ENCODE measurements at regions not wholly inside any gene's neighbourhood (a gene's known extent, or its start where the extent isn't known, plus 50 kb on each side); places are given as distances from the start of the nearest gene placed in this dataset.

DNA sequence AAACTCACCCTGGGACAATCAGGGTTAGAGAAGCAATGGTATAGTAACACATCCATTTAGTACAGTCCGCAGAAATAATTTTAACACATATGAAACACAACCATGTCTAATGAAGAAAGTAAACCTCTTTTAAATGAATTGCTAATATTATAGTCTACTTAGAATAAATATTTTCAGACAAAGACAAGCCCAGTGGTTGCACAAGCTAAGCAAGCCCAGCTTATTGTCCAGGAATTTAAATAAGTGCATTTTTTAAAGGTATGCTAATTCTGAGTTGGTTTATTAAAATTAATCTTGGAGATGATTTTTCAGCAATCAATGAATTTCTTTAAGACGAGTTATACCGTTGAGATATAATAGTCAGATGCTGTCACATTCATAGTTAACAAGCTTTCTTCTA lies 118.8 kb upstream of the BLID start:
- no peak overlapping the region for H3K4me3 ChIP-seq (ENCODE audit: low read depth, poor library complexity, severe bottlenecking)
- intact Hi-C loops (cut with DNase I; ENCODE audit: low total_unique reads), result no loop called here
- no peak for TF ChIP-seq POLR2A (IDR thresholded peaks at IDR 0.05)
- TF ChIP-seq, protein P1, sequence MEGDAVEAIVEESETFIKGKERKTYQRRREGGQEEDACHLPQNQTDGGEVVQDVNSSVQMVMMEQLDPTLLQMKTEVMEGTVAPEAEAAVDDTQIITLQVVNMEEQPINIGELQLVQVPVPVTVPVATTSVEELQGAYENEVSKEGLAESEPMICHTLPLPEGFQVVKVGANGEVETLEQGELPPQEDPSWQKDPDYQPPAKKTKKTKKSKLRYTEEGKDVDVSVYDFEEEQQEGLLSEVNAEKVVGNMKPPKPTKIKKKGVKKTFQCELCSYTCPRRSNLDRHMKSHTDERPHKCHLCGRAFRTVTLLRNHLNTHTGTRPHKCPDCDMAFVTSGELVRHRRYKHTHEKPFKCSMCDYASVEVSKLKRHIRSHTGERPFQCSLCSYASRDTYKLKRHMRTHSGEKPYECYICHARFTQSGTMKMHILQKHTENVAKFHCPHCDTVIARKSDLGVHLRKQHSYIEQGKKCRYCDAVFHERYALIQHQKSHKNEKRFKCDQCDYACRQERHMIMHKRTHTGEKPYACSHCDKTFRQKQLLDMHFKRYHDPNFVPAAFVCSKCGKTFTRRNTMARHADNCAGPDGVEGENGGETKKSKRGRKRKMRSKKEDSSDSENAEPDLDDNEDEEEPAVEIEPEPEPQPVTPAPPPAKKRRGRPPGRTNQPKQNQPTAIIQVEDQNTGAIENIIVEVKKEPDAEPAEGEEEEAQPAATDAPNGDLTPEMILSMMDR (IDR thresholded peaks at IDR 0.05), result no peak
- DNase-seq (ENCODE audit: low spot score in 2 of 2), result no peak
- 74 to 80% methylated on average over 3 of the region's 3 CpGs for WGBS, 2 donors

DNA sequence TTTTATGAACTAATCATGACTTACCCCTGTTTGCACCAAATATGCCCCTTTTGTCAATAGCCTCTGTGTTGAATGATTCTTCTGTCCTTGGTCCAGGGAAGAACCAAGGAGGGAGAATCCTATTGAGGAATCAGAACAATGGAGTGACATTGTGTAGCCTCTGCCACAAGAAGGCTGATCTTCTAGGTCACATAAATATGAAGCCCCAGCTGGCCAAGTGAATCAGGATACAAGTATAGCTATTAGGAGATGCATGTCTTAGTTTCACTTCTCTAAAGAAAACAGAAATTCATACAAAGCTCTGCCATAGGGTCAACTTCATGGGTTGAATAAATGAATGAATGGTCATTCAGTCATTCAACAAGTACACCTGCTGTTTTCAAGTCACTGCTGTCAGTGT lies 118.2 kb upstream of the BLID start:
- intact Hi-C loops (cut with DNase I; ENCODE audit: low total_unique reads), result no loop called here
- no peak for TF ChIP-seq POLR2A (IDR thresholded peaks at IDR 0.05)
- no peak overlapping the region for H3K4me3 ChIP-seq (ENCODE audit: low read depth, poor library complexity, severe bottlenecking)
- DNase-seq (ENCODE audit: low spot score in 2 of 2), result no peak

DNA sequence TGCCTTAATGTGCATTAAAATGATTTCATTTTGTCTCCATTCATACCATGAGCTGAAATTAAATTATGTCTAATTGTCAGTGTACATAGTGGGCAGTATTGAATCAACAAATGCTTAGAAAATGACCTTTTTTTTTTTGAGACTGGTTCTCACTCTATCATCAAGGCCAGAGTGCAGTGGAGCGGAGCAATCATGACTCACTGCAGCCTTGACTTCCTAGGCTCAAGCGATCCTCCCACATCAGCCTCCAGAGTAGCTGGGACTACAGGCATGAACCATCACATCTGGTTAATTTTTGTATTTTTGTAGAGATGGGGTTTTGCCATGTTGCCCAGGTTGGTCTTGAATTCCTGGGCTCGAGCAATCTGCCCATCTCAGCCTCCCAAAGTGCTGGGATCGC lies 117.0 kb upstream of the BLID start:
- 88 to 92% methylated on average over 4 of the region's 4 CpGs for WGBS, 2 donors
- no peak for DNase-seq (ENCODE audit: low spot score in 2 of 2)
- intact Hi-C loops (cut with DNase I; ENCODE audit: low total_unique reads), result no loop called here
- TF ChIP-seq, protein P1 (IDR thresholded peaks at IDR 0.05), result no peak
- TF ChIP-seq POLR2A (IDR thresholded peaks at IDR 0.05), result no peak
- H3K4me3 ChIP-seq (ENCODE audit: low read depth, poor library complexity, severe bottlenecking), result no peak overlapping the region

DNA sequence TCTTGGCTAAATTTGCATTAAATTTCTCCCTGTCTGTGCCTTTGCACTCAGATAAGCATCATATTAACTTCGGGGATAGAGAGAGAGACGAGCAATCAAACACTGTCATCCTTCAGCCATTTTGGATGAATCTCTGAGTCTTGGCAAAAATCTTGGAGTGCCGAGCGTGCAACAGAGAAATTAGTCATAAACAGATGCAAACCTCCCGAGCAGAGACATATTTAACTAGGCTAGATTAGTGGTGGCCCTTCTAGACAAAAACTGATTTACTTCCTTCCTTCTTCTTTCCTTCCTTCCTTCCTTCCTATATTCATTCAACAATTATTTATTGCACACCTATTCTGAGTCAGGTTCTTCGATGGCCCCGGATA lies 114.4 kb upstream of the BLID start:
- TF ChIP-seq, protein P1 (IDR thresholded peaks at IDR 0.05), result no peak
- TF ChIP-seq POLR2A (IDR thresholded peaks at IDR 0.05), result no peak
- H3K4me3 ChIP-seq (ENCODE audit: low read depth, poor library complexity, severe bottlenecking), result no peak overlapping the region
- DNase-seq (ENCODE audit: low spot score in 2 of 2), result no peak
- intact Hi-C loops (cut with DNase I; ENCODE audit: low total_unique reads), result no loop called here
- 46 to 69% methylated on average over 7 of the region's 7 CpGs for WGBS, 2 donors

DNA sequence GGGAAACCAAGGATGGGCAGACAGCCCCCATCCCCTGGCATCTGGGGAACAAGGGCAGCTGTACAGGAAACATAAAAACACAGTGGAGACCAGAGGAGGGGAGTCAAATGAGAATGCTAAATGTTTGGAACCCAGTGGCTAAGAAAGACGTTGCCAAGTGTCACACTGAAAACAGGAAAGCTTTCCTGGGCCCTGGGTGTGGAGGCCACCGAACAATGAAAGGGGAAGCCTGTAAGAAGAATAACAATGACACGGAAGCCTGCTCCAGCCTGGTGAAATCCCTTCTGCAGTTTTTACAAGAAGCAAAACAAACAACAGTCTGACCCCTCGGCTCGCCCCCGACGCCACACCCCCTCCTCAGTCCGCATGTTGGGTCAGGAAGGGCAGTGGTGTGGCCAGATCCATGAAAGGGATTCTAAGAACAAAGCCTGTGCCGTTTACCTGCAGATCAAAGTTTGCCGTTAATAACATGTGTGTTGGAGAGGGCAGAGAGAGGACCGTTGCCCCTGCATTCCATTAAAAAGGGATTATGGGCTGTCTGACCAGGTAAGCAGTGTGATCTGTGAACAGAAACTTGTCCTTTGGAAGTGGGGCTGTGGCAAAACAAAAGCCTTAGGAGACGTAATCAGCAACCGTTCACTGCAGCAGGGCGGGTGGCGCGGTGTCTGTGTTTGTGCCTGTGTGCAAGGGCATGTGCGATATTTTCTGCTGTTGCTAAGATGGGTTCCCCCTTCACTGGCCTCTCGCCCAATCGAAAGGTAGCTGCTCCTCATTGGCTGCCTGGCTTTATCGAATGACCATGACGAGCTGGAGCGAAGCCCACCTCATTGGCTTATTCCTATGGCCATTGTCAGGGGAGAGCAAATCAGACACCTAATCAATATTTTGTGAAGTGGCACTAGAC lies 113.7 kb upstream of the BLID start:
- no peak for DNase-seq (ENCODE audit: low spot score in 2 of 2)
- no peak overlapping the region for H3K4me3 ChIP-seq (ENCODE audit: low read depth, poor library complexity, severe bottlenecking)
- no peak for TF ChIP-seq POLR2A (IDR thresholded peaks at IDR 0.05)
- TF ChIP-seq, protein P1 (IDR thresholded peaks at IDR 0.05), result no peak
- intact Hi-C loops (cut with DNase I; ENCODE audit: low total_unique reads), result no loop called here
- WGBS, 2 donors, result 54 to 61% methylated on average over 22 of the region's 22 CpGs

DNA sequence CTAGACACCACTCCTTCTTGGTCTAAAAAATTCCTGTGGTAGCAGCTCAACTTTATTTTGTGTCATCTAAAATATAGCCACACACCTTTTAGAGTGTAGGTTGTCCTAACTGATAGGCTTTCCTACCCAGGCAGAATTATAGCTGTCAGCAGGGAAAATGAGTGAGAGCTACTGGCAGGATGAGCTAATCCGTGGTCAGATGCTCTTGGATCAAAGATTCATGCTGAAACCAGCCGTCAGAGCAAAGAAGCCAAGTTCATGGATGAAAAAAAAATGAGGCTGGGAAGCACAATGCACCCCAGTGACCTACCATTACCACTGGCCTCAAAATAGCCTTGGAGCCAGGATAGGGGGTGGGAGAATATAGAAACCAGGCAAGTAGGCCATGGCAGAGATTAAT lies 113.1 kb upstream of the BLID start:
- TF ChIP-seq, protein P1 (IDR thresholded peaks at IDR 0.05), result no peak
- no peak for TF ChIP-seq POLR2A (IDR thresholded peaks at IDR 0.05)
- H3K4me3 ChIP-seq (ENCODE audit: low read depth, poor library complexity, severe bottlenecking), result no peak overlapping the region
- DNase-seq (ENCODE audit: low spot score in 2 of 2), result no peak
- intact Hi-C loops (cut with DNase I; ENCODE audit: low total_unique reads), result no loop called here
- WGBS, 2 donors, result 14 to 43% methylated on average over 2 of the region's 2 CpGs
